HL-60 (cell line): ENCODE measurements at regions not wholly inside any gene's neighbourhood (a gene's known extent, or its start where the extent isn't known, plus 50 kb on each side); places are given as distances from the start of the nearest gene placed in this dataset.

Source experiments
- DNase-seq, 2 experiments: peaks; one replicate each; pipeline ENCODE4 v3.0.0-alpha.2; 2010 to 2020; ENCODE audit warnings: low read depth in 1 of 2, low spot score in 1 of 2
- H3K27ac ChIP-seq: fragments of 250-450 bp; sonication (Bioruptor Pico); replicated peaks from 2 replicates; pipeline ENCODE4 v1.5.1; 2020; ENCODE audit warnings: mild to moderate bottlenecking, moderate library complexity
- H3K27me3 ChIP-seq: fragments of 250-450 bp; sonication (Bioruptor Pico); 2 replicates; pipeline ENCODE4 v1.5.1; 2021; ENCODE audit warnings: mild to moderate bottlenecking, moderate library complexity; ENCODE audit not compliant: insufficient read depth, poor library complexity, severe bottlenecking
- H3K4me3 ChIP-seq: replicated peaks from 2 replicates; pipeline ENCODE4 v1.5.1; 2011; ENCODE audit warnings: mild to moderate bottlenecking, control low read depth, low read length; ENCODE audit not compliant: insufficient read depth
- CTCF ChIP-seq: IDR thresholded peaks from one replicate; pipeline ENCODE4 v1.5.1; 2011; ENCODE audit warnings: low read length, control low read depth, inconsistent platforms; ENCODE audit not compliant: insufficient read depth
- GABPA ChIP-seq: IDR thresholded peaks from 2 replicates; pipeline ENCODE4 v1.6.1; 2012; ENCODE audit warnings: low read depth
- POLR2AphosphoS5 ChIP-seq: IDR thresholded peaks from 2 replicates; pipeline ENCODE4 v1.6.1; 2012; ENCODE audit warnings: low read depth
- REST ChIP-seq: IDR thresholded peaks from 2 replicates; pipeline ENCODE4 v1.6.1; 2012; ENCODE audit warnings: low read depth; ENCODE audit not compliant: insufficient replicate concordance
- SPI1 ChIP-seq: IDR thresholded peaks from 2 replicates; pipeline ENCODE4 v1.6.1; 2012; ENCODE audit warnings: low read depth, mild to moderate bottlenecking, borderline replicate concordance

- Histone ChIP-seq H3K27ac (no peak overlapping the region), H3K27me3 (no peaks in the 10 kb centered on the region), H3K4me3 (no peak overlapping the region)
- TF ChIP-seq REST (no peak), SPI1 (no peak), CTCF (no peak), GABPA (no peak), POLR2AphosphoS5 (no peak)
- DNase-seq: no peak
Measured at GRCh38 chr6:170025935-170026750, 264.7 kb downstream of the DLL1 start.

GRCh38 chr6:170025341-170025911, 265.5 kb downstream of the DLL1 start:
- no peak overlapping the region for H3K4me3 ChIP-seq
- no peak for TF ChIP-seq SPI1
- DNase-seq: no peak
- no peak overlapping the region for H3K27ac ChIP-seq
- no peaks in the 10 kb centered on the region for H3K27me3 ChIP-seq

- H3K27ac ChIP-seq: no peak overlapping the region
- no peak overlapping the region for H3K4me3 ChIP-seq
- H3K27me3 ChIP-seq: no peaks in the 10 kb centered on the region
- TF ChIP-seq POLR2AphosphoS5 (no peak), REST (no peak), GABPA (no peak)
- no peak for DNase-seq
Measured at GRCh38 chr6:170024940-170025339, 265.9 kb downstream of the DLL1 start.

GRCh38 chr6:170023620-170024521, 267.0 kb downstream of the DLL1 start:
- TF ChIP-seq POLR2AphosphoS5 (no peak), CTCF (no peak), GABPA (no peak)
- Histone ChIP-seq H3K27ac (no peak overlapping the region), H3K27me3 (no peaks in the 10 kb centered on the region), H3K4me3 (no peak overlapping the region)
- DNase-seq: no peak
